ENCODE measurements at regions not wholly inside any gene's neighbourhood (a gene's known extent, or its start where the extent isn't known, plus 50 kb on each side); places are given as distances from the start of the nearest gene placed in this dataset.

- no peak for TF ChIP-seq CTCF (IDR thresholded peaks at IDR 0.05; ENCODE audit: low read depth, low read length)
- no peak for DNase-seq (ENCODE audit: extremely low read depth, low read depth)
Observed at GRCh38 chr13:111620586-111620985, 300.1 kb downstream of the TEX29 start.

GRCh38 chr13:111621164-111621563, 300.7 kb downstream of the TEX29 start:
- no peak for TF ChIP-seq CTCF (IDR thresholded peaks at IDR 0.05; ENCODE audit: low read depth, low read length)
- no peak for DNase-seq (ENCODE audit: extremely low read depth, low read depth)

- no peak for DNase-seq (ENCODE audit: extremely low read depth, low read depth)
- TF ChIP-seq CTCF (IDR thresholded peaks at IDR 0.05; ENCODE audit: low read depth, low read length), result no peak
Observed at GRCh38 chr13:111622051-111622531, 301.6 kb downstream of the TEX29 start.

GRCh38 chr13:111623208-111623607, 302.8 kb downstream of the TEX29 start:
- DNase-seq (ENCODE audit: extremely low read depth, low read depth), result no peak
- no peak for TF ChIP-seq CTCF (IDR thresholded peaks at IDR 0.05; ENCODE audit: low read depth, low read length)

GRCh38 chr13:111623743-111624505, 303.5 kb downstream of the TEX29 start:
- no peak for TF ChIP-seq CTCF (IDR thresholded peaks at IDR 0.05; ENCODE audit: low read depth, low read length)
- no peak for DNase-seq (ENCODE audit: extremely low read depth, low read depth)

- TF ChIP-seq CTCF (IDR thresholded peaks at IDR 0.05; ENCODE audit: low read depth, low read length), result no peak
- DNase-seq (ENCODE audit: extremely low read depth, low read depth), result no peak
Observed at GRCh38 chr13:111625526-111626315, 305.3 kb downstream of the TEX29 start.
